ENCODE measurements at regions not wholly inside any gene's neighbourhood (a gene's known extent, or its start where the extent isn't known, plus 50 kb on each side); places are given as distances from the start of the nearest gene placed in this dataset.

DNA sequence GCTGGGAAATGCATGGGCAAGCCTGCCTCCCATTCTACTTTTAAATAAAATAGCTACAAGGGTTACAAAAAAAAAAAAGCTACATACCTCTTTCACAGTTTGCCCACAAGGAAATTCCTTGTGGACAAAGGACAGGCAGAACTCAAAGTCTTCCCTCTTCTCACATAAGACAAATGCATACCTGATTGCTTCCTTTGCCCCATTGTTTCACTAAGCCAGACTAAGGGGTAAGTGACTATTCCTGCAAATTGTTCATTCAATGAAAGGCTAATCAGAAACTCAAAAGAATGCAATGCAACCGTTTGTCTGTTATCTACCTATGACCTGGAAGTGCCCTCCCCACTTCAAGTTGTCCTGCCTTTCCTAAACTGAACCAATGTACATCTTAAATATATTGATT is 780.6 kb downstream of the FAM133A start:
- no peak for TF ChIP-seq RFX5 (IDR thresholded peaks at IDR 0.05; ENCODE audit: borderline replicate concordance, low read depth, low read length)
- TF ChIP-seq POLR2A (IDR thresholded peaks at IDR 0.05; ENCODE audit: control extremely low read depth in 1 of 2, low read depth in 2 of 2, low read length in 2 of 2), result no peak
- no peak for TF ChIP-seq ZNF274 (IDR thresholded peaks at IDR 0.05; ENCODE audit: borderline replicate concordance, extremely low read depth, low read length)
- TF ChIP-seq, protein P1, sequence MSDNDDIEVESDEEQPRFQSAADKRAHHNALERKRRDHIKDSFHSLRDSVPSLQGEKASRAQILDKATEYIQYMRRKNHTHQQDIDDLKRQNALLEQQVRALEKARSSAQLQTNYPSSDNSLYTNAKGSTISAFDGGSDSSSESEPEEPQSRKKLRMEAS (IDR thresholded peaks at IDR 0.05), result no peak
- TF ChIP-seq CEBPB (IDR thresholded peaks at IDR 0.05; ENCODE audit: low read depth, low read length), result no peak
- TF ChIP-seq, protein P2, sequence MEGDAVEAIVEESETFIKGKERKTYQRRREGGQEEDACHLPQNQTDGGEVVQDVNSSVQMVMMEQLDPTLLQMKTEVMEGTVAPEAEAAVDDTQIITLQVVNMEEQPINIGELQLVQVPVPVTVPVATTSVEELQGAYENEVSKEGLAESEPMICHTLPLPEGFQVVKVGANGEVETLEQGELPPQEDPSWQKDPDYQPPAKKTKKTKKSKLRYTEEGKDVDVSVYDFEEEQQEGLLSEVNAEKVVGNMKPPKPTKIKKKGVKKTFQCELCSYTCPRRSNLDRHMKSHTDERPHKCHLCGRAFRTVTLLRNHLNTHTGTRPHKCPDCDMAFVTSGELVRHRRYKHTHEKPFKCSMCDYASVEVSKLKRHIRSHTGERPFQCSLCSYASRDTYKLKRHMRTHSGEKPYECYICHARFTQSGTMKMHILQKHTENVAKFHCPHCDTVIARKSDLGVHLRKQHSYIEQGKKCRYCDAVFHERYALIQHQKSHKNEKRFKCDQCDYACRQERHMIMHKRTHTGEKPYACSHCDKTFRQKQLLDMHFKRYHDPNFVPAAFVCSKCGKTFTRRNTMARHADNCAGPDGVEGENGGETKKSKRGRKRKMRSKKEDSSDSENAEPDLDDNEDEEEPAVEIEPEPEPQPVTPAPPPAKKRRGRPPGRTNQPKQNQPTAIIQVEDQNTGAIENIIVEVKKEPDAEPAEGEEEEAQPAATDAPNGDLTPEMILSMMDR (IDR thresholded peaks at IDR 0.05; ENCODE audit: control extremely low read depth in 1 of 3, insufficient read depth in 1 of 3, low read depth in 1 of 3, low read length in 3 of 3), result no peak

Measured in H1 (cell line).